OCI-LY3 (cell line): ENCODE measurements at regions not wholly inside any gene's neighbourhood (a gene's known extent, or its start where the extent isn't known, plus 50 kb on each side); places are given as distances from the start of the nearest gene placed in this dataset.
"Not testable (repeated sequence)": the region's sequence is repeated elsewhere in the genome, so short reads cannot be mapped to it uniquely, and the experiment has no call there.

Source experiments
- H2AFZ ChIP-seq: fragments of 200-600, 300-600 bp; shearing (Covaris generic); 2 replicates; pipeline ENCODE4 v1.6.0; 2014; ENCODE audit warnings: antibody characterized with exemption, low read depth, low read length
- H3K27ac ChIP-seq: fragments of 200-600, 300-600 bp; sonication (generic); 2 replicates; pipeline ENCODE4 v1.5.1; 2014; ENCODE audit warnings: mild to moderate bottlenecking, low read length, moderate library complexity, mixed read lengths
- H3K27me3 ChIP-seq: fragments of 200-600, 300-600 bp; sonication (generic); 2 replicates; pipeline ENCODE4 v1.6.1; 2014; ENCODE audit warnings: low read depth, low read length, mixed read lengths
- H3K36me3 ChIP-seq: fragments of 200-600, 300-600 bp; sonication (generic); replicated peaks from 2 replicates; pipeline ENCODE3; 2014; ENCODE audit warnings: low read depth, low read length, mixed read lengths
- H3K4me1 ChIP-seq: fragments of 300-600, 200-600 bp; sonication (generic); 2 replicates; pipeline ENCODE4 v1.6.1; 2014; ENCODE audit warnings: low read length, mixed read lengths
- H3K4me2 ChIP-seq: fragments of 200-600, 300-600 bp; sonication (generic); 2 replicates; pipeline ENCODE4 v1.6.1; 2014; ENCODE audit warnings: low read length, mixed read lengths
- H3K4me3 ChIP-seq: fragments of 300-600, 200-600 bp; sonication (generic); 2 replicates; pipeline ENCODE4 v1.5.1; 2014; ENCODE audit warnings: antibody characterized with exemption, mild to moderate bottlenecking, low read length, moderate library complexity
- H3K79me2 ChIP-seq: fragments of 300-600, 200-600 bp; shearing (Covaris generic); 2 replicates; pipeline ENCODE4 v1.6.1; 2014; ENCODE audit warnings: mild to moderate bottlenecking, low read length, mixed read lengths
- H3K9ac ChIP-seq: fragments of 300-600, 200-600 bp; shearing (Covaris generic); 2 replicates; pipeline ENCODE4 v1.6.0; 2014; ENCODE audit warnings: mild to moderate bottlenecking, low read length, moderate library complexity
- H3K9me3 ChIP-seq: fragments of 200-600, 300-600 bp; shearing (Covaris generic); 2 replicates; pipeline ENCODE4 v1.6.1; 2014; ENCODE audit warnings: low read length, mixed read lengths; ENCODE audit not compliant: insufficient read depth
- H4K20me1 ChIP-seq: fragments of 200-600, 300-600 bp; sonication (generic); 2 replicates; pipeline ENCODE4 v1.6.1; 2016; ENCODE audit warnings: low read length, mixed read lengths; ENCODE audit not compliant: insufficient read depth
- CTCF ChIP-seq: fragments of 200-600, 300-600 bp; sonication (generic); IDR thresholded peaks from 2 replicates; pipeline ENCODE4 v1.5.1; 2014; ENCODE audit warnings: antibody characterized with exemption, low read length, low read depth
- EZH2phosphoT487 ChIP-seq: fragments of 200-600 bp; shearing (Covaris generic); IDR thresholded peaks from 2 replicates; pipeline ENCODE4 v1.6.1; 2018; ENCODE audit warnings: antibody characterized with exemption, mixed run types, low read depth

GRCh38 chr5:163893281-163893680, 387.9 kb downstream of the MAT2B start:
- Histone ChIP-seq H3K27me3 (no peaks in the 10 kb centered on the region), H3K27ac (no peak overlapping the region), H4K20me1 (no peaks in the 10 kb centered on the region), H3K9me3 (no peaks in the 10 kb centered on the region), H3K79me2 (no peaks in the 10 kb centered on the region), H3K4me3 (no peak overlapping the region), H2AFZ (no peak overlapping the region), H3K4me2 (no peak overlapping the region), H3K9ac (no peak overlapping the region), H3K4me1 (no peaks in the 10 kb centered on the region), H3K36me3 (no peaks in the 10 kb centered on the region)
- TF ChIP-seq EZH2phosphoT487: no peak
- no peak for TF ChIP-seq CTCF

GRCh38 chr5:163894645-163895044, 389.2 kb downstream of the MAT2B start:
- no peak overlapping the region for H3K9ac ChIP-seq
- H3K4me2 ChIP-seq: no peak overlapping the region
- no peaks in the 10 kb centered on the region for H3K9me3 ChIP-seq
- H3K27ac ChIP-seq: no peak overlapping the region
- no peaks in the 10 kb centered on the region for H4K20me1 ChIP-seq
- TF ChIP-seq CTCF: no peak
- no peak for TF ChIP-seq EZH2phosphoT487
- H2AFZ ChIP-seq: no peak overlapping the region
- H3K4me3 ChIP-seq: no peak overlapping the region
- no peaks in the 10 kb centered on the region for H3K27me3 ChIP-seq
- H3K36me3 ChIP-seq: no peaks in the 10 kb centered on the region
- H3K79me2 ChIP-seq: no peaks in the 10 kb centered on the region
- no peaks in the 10 kb centered on the region for H3K4me1 ChIP-seq

GRCh38 chr5:163898873-163899272, 393.5 kb downstream of the MAT2B start:
- no peak overlapping the region for H3K9ac ChIP-seq
- TF ChIP-seq EZH2phosphoT487 (no peak), CTCF (no peak)
- no peaks in the 10 kb centered on the region for H3K9me3 ChIP-seq
- no peaks in the 10 kb centered on the region for H3K27me3 ChIP-seq
- no peaks in the 10 kb centered on the region for H4K20me1 ChIP-seq
- no peak overlapping the region for H3K4me3 ChIP-seq
- H3K36me3 ChIP-seq: no peaks in the 10 kb centered on the region
- H3K79me2 ChIP-seq: no peaks in the 10 kb centered on the region
- no peak overlapping the region for H3K27ac ChIP-seq
- no peaks in the 10 kb centered on the region for H3K4me1 ChIP-seq
- no peak overlapping the region for H3K4me2 ChIP-seq
- H2AFZ ChIP-seq: no peak overlapping the region

GRCh38 chr5:163907783-163908182, 402.4 kb downstream of the MAT2B start:
- H3K9me3 ChIP-seq: not testable (repeated sequence)

GRCh38 chr5:163908253-163908652, 402.8 kb downstream of the MAT2B start:
- no peaks in the 10 kb centered on the region for H4K20me1 ChIP-seq
- H3K4me1 ChIP-seq: peaks cover 6% of the 10 kb centered on the region
- no peaks in the 10 kb centered on the region for H3K79me2 ChIP-seq
- H3K9ac ChIP-seq: no peak overlapping the region
- TF ChIP-seq EZH2phosphoT487 (no peak), CTCF (no peak)
- no peak overlapping the region for H3K27ac ChIP-seq
- no peak overlapping the region for H3K4me2 ChIP-seq
- no peaks in the 10 kb centered on the region for H3K9me3 ChIP-seq
- no peaks in the 10 kb centered on the region for H3K27me3 ChIP-seq
- H3K4me3 ChIP-seq: no peak overlapping the region
- 0 out of 2 replicates have a peak overlapping the region, but pooled peaks have one; percentile 27 for H2AFZ ChIP-seq
- no peaks in the 10 kb centered on the region for H3K36me3 ChIP-seq

More at GRCh38 chr5:163907783-163908182, 402.4 kb downstream of the MAT2B start:
- H2AFZ ChIP-seq: 0 out of 2 replicates have a peak overlapping the region, but pooled peaks have one; percentile 27
- H4K20me1 ChIP-seq, H3K79me2 ChIP-seq, H3K27me3 ChIP-seq, H3K36me3 ChIP-seq, H3K4me2 ChIP-seq, H3K9ac ChIP-seq, H3K4me1 ChIP-seq, H3K4me3 ChIP-seq, H3K27ac ChIP-seq: not testable (repeated sequence)
